Stimulated activated naive CD4-positive, alpha-beta T cell (primary cell): ENCODE measurements at regions not wholly inside any gene's neighbourhood (a gene's known extent, or its start where the extent isn't known, plus 50 kb on each side); places are given as distances from the start of the nearest gene placed in this dataset.

ENCODE experiments used
- DNase-seq, 6 experiments: peaks; one replicate each; lab custom pipeline; 2025; lab: John Stamatoyannopoulos, UW

DNA sequence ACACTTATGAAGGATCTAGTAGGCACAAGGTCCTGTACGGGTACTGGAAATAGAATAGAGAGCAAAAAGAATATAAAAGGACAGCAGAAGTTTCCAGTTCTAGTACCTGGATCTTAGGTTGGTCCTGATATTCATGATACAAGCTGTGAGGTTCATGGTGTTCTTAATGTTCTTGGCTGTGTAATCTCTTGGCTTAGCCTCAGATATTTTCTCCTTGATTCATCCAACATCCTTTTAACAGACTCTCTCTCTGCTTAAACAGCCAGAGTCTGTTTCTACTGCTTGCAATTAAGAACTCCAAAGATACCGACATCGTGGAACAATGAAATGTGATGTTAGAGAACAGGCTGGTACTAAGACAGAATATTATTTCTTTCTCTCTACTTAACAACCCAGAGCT is 49.9 kb downstream of the CNTN3 start:
- no peak for DNase-seq

DNA sequence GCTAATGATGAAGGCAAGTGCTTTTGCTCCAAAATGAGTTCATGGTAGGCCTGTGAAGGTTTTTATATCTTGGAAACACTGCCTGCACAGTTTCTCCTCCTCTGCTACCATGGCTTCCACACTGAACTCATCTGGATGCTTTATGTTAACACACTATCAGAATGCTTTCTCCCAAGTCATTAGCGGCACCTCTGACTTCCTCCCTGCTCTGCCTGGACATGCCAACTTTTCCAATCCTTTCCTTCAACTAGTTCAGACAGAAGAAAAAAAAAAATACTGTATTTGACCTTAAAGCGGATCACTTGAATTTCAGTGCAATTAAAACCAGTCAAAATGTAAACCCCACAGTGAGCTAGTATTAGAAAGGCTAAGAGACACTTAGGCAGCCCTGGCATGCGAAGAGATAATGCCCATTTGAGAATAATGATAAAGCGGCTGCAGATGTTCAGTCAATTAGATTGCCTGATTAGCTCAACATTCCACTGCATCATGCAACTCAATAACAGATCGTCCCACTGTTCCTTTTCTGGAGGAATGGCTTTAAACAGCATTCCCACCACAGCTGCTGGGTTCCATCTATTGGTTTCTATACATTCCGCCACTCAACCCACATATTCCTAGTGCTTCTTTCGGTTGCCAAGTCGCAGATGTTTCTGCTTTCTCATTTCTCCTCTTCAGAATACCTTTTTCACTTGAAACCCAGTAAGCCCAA is 51.7 kb downstream of the CNTN3 start:
- no peak for DNase-seq

DNA sequence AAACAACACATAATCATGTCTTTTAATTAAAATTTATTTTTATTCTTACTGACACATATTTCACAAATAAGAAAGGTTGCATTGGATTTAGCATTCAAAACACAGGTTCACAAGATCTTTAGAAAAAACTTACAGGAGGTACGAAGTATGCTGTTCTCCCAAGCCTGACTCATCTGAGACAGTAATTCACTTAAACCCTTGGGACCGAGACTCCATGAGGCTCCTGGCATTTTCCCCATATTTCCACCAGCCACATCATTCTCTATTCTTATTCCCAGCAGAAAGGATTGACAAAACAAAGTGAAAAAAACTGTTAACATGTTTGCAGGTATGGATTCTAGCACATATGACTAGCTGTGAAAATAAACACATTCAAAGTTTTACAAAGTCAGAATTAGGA is 52.6 kb downstream of the CNTN3 start:
- no peak for DNase-seq

DNA sequence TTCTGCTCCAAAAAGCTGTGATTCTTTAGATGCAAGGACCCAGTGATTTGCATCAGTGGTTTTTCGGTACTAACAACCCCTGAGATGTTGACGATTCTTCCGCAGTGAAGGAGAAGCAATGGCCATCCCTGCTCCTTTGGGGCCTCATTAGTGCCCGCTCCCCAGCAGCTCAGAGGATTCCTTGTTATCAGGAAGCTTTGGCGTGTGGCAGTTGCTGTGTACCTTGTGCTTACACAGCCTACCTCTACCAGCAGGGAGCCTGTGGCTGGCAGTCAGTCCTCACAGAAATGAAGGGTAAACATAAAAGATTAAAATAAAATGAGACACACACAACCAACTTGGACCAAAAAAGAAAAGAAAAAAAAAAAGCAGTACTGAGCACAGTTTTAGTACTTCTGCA is 55.2 kb downstream of the CNTN3 start:
- DNase-seq, result no peak

DNA sequence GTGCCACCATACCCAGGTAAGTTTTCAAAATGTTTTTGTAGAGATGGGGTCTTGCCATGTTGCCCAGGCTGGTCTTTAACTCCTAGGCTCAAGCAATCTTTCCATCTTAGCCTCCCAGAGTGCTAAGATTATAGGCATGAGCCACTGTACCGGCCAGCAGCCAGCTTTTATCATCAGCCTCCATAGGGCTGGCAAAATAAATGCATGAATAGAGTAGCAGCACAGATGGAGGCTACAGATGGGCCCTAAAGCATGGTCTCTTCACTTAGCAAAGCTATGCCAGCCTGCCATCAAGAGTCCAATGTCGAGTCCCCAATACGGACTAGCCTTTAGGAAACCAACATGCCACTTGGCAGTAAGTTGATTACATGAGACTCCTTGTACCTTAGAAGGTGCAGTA is 63.8 kb downstream of the CNTN3 start:
- no peak for DNase-seq

DNA sequence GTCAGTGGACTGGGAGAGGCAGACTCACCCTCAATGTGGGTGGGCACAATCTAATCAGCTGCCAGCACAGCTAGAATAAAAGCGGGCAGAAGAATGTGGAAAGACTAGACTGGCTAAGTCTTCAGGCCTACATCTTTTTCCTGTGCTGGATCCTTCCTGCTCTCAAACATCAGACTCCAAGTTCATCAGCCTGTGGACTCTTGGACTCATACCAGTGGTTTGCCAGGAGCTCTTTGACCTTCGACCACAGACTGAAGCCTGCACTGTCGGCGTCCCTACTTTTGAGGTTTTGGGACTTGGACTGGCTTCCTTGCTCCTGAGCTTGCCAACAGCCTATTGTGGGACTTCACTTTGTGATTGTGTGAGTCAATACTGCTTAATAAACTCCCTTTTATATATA is 68.0 kb downstream of the CNTN3 start:
- no peak for DNase-seq

DNA sequence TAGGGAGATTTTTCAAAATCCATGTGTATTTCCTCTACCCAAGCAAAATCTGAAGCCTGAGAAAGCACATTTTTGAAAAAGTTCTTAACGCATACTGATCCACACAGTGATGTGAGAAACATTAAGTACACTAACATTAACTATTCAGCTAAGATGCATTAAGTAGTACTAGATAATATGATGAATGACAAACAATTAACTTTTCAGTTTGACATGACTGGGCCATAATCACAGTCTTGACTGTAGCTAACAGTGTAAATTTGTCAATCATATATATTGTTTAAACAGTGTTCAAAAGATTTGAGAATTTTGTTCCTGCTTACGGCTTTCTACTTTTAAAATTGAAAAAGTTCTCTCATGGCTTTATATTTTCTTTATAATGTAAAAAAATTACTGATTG is 72.0 kb downstream of the CNTN3 start:
- DNase-seq, result no peak

DNA sequence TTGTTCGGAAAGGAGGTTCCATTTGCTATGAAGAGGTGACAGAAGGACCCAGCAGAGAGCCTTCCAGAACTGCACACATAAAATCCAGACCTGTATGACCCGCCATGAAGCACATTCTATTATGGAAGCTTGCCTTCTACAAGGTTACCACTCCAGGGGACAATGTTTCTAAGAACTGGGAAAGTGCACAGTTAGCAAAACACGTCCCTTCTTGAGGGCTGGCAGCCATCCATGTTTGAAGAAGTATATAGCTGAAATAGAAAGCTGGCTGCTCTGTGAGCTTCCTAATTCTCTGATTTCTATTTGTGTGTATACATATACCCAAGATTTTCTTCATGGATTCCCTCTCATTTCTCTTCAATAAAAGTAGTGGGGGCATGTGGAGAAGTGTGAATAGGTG is 74.6 kb downstream of the CNTN3 start:
- no peak for DNase-seq

DNA sequence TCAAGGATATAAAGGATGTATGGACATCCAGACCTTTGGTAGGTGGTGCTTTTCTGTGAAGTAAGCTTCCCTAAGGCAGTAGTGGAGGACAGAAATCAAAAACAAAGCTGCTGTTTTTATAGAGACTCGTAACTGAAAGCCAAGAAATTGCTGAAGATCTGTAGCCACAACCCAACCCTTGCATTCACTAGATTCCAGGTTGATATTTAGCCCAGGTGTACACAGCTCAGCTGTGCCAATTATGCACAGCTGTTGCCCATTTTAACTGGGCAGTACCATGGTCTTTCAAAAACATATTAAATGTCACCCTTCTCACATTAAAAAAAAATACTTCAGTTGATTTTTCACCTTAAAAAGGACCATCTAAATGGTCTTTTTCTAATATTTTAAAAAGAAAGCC is 75.8 kb downstream of the CNTN3 start:
- no peak for DNase-seq

DNA sequence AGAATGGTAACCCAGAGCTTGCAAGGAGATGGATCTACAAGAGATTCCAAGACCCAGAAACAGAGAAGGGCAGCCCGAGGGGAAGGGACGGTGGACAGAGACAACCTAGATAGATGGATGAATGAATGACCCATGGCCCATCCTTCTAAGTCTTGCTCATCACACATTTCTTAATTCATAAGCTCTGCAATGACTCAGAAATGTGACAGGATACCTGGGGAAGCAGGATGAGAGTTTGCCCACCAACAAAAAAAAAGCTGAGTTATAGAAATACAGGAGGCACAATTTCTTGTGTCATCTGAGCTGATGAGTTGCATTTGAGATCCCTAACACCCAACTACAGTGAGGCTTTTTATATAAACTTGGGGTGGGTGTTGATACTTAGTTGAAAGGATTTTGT is 76.6 kb downstream of the CNTN3 start:
- DNase-seq, result no peak

DNA sequence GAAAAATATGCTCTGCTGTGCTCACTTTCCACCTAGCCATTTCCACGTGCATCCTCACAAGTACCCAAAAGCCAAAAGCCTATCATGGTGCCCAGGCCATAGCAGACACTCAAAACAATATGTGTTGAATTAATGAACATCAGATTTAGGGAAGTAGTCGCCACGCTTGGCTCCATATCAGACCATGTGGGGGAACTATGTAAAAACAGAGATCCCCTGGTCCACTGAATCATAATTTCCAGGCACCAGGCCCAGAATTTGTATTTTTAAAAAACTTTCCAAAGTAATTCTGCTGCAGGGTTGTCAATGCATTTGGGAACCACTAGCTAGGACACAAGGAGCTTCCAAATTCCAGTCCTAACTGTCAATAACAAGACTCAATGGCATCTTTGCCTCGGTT is 77.3 kb downstream of the CNTN3 start:
- DNase-seq, result no peak

DNA sequence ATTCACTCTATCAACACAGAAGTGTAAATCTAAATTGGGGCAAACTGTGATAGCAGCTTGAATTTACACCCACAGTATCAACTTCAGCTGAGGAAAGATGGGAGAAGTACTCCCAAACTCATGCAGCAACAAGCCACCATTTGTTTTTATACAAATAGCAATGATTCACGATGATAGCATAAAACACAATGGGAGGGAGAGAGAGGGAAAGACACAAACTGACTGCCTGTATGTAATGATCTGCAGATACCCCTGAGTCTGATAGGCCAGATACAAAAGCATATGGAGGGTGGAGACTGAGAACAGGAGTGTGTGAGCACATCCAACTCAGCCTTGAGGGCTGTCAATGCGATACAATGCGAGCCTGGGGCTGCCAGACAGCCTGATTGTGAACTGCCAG is 79.2 kb downstream of the CNTN3 start:
- no peak for DNase-seq

DNA sequence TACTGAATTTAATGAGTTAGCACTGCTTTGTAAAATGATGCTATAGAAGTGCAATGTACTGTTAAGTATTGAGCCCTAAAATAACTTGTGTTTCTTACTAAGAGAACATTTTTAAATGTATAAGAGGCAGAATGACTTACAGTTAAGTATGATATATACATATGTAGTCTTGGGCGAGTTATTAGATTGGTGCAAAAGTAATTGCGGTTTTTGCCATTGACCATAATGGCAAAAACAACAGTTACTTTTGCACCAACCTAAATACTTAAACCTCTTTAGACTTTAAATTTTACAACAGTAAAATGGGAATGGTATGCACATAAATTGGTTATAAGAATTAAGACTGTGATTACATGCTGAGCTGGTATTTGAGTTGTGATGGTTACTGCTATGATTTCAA is 79.8 kb downstream of the CNTN3 start:
- DNase-seq, result no peak

DNA sequence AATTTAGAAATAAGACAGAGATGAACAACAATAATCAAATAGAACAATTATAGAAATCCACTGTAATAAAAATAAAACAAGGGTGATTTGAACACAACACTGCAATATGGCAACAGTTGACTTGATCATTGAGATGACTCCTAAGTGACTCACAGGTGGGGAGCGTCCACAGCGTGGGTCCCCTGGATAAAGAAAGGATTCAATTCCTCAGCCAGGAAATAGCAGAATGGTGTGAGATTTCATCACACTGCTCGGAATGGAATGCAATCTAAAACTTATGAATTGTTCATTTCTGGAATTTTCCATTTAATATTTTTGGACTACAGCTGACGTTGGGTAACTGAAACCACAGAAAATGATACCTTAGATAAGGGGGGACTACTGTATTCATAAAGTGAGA is 82.0 kb downstream of the CNTN3 start:
- DNase-seq, result no peak

DNA sequence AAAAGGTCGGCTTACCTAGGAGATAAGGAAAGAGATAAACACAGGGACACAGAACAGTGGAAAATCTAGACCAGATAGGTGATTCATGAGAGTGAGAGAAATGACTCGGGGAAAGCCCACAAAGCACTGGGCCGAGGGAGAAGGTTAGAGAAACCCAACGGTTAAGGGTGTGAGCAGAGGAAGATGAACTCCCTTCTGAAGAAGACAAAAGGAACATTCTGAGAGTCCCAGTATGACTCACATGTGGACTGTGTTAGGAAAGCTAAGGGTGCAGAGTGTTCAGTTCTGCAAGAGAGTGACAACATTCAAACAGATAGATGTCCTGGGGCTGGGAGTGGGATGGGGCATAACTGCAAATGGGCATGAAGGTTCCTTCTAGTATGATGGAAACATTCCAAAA is 83.0 kb downstream of the CNTN3 start:
- DNase-seq, result no peak

DNA sequence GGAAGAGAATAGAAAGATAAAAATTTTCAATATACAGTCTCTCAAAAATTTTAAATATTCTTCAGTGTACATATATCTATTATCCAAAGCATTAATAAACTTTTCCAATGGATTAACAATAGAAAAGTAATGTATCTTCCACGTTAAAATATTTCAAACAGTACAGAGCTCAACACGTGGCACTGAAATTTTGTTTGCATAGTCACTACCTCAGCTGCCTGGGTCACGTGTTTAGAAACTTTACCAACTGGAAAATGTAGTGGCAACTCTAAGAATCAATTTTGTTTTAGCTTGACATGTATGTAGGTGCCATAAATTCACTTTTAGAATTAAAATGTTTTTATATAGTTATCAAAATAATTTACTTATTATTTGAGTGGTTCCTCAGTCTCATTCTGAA is 85.3 kb downstream of the CNTN3 start:
- no peak for DNase-seq

DNA sequence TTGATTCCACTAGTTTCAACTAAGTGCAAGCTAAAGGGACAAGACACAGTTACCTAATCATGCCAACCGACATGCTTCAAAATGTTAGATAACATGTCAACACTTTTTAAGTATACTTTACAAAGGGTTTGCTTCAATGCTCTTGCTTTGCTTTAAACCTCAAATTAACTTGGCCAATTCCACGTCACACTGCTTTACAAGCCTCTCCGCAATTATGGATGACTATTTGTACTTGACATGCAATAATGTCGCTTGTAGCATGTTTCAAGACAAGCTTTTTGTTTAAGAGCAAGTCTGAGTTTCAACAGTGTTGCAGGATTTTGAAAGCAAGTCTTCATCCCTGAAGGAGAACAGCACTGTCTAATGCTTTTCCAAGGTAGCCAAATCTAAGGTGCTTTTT is 86.9 kb downstream of the CNTN3 start:
- no peak for DNase-seq

DNA sequence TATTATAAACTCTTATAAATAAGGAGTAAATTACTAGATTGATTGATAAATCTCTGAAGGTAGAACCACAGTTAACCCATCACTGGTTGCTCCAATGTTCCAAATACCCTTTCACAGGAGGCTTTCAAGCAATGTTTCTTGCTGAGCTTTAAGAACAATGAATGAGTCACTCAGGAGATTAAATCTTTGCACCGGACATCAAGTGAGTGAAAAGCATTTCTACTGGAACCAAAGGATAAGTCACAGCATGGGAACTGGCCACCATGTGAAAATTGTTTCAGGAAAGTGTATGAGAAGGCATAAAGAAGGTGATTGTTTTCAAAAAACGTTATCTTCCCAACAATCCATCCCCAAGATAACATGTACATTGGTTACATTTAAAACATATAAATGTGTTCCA is 90.6 kb downstream of the CNTN3 start:
- DNase-seq, result no peak

DNA sequence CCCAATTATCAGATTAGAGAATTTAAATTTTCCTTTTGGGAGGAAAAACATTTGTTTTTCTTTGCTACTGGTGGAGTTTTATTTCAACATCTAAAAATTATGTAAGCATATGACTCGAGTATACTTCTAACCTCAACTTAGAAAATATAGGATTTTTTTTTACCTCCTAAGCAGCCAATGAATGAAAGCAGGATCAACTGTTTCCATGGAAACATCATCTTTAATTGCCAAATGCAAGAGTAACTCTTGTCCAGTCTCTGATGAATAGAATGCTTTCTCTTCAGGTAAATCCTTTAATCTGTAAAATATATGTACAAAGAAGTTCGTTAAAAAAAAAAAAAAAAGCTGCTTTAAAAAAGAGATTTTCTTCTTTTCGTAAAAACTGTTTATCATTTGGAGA is 93.6 kb downstream of the CNTN3 start:
- DNase-seq, result no peak

DNA sequence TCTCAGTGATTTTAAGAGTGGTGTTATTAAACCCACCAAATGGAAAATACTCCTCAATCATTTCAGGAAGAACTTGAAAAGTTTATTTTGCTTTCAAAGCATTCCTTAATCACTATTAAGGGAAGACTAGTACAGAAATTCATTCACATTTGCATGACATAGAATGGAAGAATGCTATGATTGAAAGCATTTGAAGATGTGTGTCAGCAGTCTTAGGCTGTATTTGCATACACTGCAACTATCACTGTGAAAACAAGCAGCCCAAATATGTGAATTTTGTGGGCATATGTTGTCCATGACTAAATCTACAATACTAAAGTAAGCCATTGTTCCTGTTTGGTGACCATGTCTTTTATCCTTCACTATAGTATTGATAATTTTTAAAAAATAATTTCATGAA is 95.8 kb downstream of the CNTN3 start:
- no peak for DNase-seq

DNA sequence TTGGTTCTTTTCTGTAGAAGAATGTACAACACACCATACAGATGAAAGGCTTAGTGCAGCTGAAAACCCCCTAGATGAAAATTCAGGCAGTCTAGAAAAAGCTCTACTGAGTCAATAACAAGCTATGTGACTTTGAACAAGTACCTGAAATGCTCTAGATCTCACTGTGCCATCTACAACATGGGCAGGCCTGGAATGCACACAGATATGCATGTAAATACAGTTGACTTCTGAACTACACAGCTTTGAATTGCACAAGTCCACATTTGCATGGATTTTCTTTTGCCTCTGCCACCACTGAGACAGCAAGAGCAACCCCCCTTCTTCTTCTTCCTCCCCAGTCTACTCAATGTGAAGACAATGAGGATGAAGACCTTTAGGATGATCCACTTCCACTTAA is 98.4 kb downstream of the CNTN3 start:
- DNase-seq, result no peak

DNA sequence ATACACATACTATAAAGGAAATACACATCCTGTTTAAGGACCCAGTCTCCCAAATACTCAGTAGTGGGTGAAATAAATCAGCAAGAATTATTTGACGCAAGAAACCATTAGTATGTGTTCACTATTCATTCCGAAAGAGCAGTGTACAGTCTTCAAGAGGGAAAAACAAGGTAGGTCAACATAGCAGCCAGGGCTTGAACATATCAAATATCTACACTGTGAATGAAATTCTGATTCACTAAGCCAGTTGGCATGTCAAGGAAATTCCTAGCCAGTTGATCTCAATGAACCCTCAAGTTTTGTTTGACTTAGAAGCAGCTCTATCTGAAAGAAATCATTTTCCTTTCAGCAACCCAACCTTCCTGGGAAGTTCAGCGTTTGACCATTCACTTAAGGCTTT is 99.0 kb downstream of the CNTN3 start:
- no peak for DNase-seq

DNA sequence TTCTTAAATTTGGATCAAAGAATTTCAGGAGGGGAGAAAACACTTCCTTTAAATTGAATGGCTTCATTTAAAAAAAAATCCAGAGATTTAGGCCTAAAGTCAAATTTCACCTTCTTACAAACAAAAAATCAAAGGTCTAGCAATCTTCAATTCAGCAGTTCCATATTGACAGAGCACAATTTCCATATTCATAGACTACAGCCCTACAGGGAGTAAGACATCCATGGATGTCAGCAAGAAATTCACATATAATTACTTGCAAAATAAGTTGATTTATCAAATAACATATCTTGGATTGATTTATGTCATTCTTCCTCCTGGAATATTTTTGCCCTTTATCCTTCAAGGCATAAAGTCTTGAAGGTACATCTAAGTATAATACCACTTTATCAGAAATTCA is 103.4 kb downstream of the CNTN3 start:
- DNase-seq, result no peak

DNA sequence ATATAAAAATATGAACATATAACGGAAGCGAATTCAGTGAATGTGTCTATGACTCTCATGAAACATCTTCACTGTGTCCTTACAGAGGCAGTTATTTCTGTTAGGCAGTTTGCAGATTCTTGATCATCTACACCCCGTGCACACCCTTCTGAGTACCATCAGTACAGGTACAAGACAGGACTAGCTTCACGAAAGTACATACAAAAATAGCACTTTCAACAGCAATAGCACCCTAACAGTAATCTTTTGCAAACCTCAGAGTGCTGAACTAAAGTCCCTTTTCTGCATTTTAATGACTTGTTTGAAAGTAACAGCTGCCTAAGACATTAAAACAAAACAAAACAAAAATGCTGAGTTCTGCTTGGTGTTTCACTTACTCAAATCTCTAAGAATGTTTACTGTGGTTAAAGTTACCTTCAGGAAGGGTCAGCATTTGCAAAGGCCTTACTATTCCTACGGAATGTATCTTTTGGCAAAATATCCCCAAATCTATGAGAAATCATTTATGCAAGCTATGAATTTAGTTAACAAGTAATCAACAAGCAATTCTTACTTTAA is 104.1 kb downstream of the CNTN3 start:
- DNase-seq, result no peak

DNA sequence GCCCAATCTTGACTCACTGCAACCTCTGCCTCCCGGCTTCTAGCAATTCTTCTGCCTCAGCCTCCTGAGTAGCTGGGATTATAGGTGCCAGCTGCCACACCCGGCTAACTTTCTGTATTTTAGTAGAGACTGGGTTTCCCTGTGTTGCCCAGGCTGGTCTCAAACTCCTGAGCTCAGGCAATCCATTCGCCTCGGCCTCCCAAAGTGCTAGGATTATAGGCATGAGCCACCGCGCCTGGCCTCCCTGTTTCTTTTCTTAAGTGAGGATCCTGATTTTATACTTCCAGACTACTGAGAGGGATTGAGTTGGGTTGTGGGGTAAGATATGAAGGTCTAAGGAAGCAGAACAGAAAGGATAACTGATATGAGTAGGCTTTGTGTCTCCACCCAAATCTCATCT is 106.8 kb downstream of the CNTN3 start:
- DNase-seq, result no peak
